ENCODE measurements at regions not wholly inside any gene's neighbourhood (a gene's known extent, or its start where the extent isn't known, plus 50 kb on each side); places are given as distances from the start of the nearest gene placed in this dataset.

DNA sequence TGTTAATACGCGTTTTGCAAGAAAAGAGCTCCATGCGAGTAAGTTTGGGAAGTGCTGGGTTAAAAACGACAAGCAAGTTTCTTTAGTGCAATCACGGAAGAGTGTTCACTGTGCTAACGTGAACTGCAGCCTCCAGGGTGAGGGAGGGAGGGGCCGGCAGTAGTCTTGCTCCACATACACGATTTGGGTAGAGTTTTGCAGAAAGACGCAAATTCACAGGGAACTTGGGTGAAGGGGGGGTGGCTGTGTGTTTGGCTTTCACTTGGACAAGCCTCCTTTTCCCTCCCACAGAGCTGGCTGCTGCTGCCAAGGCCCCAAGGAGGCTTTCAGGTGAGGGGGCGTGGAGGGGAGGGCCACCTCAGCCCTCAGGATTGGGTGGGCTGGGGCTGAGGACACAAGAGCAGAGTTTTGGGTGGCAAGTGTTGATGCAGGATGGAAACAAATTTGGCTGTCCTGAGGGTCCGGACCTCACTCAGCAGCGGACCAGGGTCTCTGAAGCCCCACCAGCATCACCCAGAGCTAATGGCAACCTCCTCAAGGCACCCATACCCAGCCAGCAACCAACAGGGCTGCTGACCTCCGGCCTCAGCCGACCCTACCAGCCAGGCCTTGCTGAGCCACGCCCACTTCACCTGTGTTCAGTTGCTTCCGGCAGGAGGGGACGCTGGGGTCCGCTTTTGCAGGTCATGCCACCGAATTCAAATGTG is 204.5 kb downstream of the ERMARD start:
- Mint-ChIP-seq H3K27ac (no peak overlapping the region), H3K27me3 (peaks cover 2% of the 10 kb centered on the region), H3K9me3 (no peaks in the 10 kb centered on the region), H3K36me3 (ENCODE audit: low read depth) (no peaks in the 10 kb centered on the region), H3K4me1 (ENCODE audit: low read depth) (peaks cover 21% of the 10 kb centered on the region), H3K4me3 (no peak overlapping the region)

DNA sequence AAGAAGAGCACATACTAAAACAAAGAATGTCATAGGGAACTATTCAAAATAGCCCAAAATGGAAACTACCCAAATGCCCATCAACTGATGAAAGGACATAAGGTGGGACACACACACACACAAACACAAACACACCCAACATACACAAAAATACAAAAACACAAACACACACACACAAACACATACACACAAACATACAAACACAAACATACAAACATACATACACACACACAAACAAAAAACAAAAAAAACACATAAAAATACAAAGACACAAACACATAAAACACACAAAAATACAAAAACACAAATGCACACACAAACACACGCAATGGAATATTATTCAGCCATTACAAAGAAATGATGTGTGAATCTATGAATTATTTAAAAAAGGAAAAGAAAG is 203.6 kb downstream of the ERMARD start:
- H3K36me3 Mint-ChIP-seq (ENCODE audit: low read depth): no peaks in the 10 kb centered on the region
- no peak overlapping the region for H3K27ac Mint-ChIP-seq
- no peaks in the 10 kb centered on the region for H3K9me3 Mint-ChIP-seq
- peaks cover 21% of the 10 kb centered on the region for H3K4me1 Mint-ChIP-seq (ENCODE audit: low read depth)
- no peak overlapping the region for H3K4me3 Mint-ChIP-seq
- H3K27me3 Mint-ChIP-seq: peaks cover 2% of the 10 kb centered on the region

DNA sequence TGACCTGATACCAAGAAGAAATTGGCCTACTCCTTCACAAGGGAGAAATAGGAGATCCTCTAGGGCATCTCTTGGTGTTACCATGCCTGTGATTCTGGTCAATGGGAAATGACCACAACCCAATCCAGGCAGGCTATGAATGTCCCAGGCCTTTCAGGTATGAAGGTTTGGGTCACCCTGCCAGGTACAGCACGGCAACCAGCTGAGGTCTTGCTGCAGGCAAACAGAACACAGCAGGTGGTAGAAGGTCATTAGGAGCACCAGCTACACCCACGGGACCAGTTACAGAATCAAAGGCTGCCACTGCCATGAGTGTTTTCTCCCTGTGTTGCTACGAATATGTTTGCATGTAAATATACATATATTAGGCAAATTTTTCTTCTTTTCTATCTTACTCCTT is 202.3 kb downstream of the ERMARD start:
- Mint-ChIP-seq H3K9me3 (no peaks in the 10 kb centered on the region), H3K36me3 (ENCODE audit: low read depth) (no peaks in the 10 kb centered on the region), H3K27ac (no peak overlapping the region), H3K4me1 (ENCODE audit: low read depth) (peaks cover 9% of the 10 kb centered on the region), H3K4me3 (no peak overlapping the region), H3K27me3 (peaks cover 2% of the 10 kb centered on the region)

DNA sequence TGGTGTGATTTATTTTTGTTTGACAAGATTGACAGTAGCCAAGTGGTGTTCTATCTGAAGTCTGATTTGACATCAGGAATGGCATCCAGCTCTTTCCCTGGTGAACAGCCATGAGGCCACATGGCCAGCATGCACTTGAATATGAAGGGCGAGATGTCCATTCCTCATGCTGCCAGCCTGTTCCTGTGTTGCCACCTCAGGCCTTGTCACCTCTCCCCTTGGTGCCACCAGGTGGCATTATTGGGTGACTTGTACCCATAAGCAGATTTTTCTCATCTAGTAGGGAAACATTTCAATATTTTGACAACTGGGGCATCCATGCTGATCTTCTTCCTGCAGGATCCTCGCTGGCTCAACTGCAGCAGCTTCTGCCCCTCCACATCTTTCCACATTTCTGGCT is 199.1 kb downstream of the ERMARD start:
- Mint-ChIP-seq H3K27me3 (no peaks in the 10 kb centered on the region), H3K4me3 (no peak overlapping the region), H3K9me3 (no peaks in the 10 kb centered on the region), H3K27ac (no peak overlapping the region), H3K4me1 (ENCODE audit: low read depth) (peaks cover 6% of the 10 kb centered on the region), H3K36me3 (ENCODE audit: low read depth) (no peaks in the 10 kb centered on the region)

DNA sequence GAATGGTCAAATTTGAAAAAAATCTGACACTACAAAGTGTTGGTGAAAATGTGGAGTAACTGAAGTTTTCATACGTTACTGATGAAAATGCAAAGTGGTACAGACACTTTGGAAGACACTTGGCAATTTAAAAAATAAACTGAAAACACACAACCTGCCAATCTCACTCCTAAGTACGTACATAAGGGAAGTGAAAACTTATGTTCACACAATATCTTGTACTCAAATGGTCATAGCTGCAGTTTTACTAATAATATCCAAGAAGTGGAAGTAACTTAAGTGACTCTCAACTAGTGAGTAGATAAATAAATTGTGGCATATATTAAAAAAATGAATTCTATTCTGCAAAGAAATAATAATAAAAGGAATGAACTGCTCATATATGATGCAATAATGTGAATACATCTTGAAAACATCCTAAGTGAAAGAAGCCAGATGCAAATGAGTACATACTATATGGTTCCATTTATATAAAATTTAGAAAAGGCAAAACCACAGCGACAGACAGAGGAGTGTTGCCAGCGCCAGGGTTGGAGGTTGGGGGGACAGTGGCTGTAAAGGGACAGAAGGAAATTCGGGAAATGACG is 198.2 kb downstream of the ERMARD start:
- H3K9me3 Mint-ChIP-seq: no peaks in the 10 kb centered on the region
- no peaks in the 10 kb centered on the region for H3K36me3 Mint-ChIP-seq (ENCODE audit: low read depth)
- no peak overlapping the region for H3K27ac Mint-ChIP-seq
- no peaks in the 10 kb centered on the region for H3K27me3 Mint-ChIP-seq
- no peak overlapping the region for H3K4me3 Mint-ChIP-seq
- peaks cover 6% of the 10 kb centered on the region for H3K4me1 Mint-ChIP-seq (ENCODE audit: low read depth)

DNA sequence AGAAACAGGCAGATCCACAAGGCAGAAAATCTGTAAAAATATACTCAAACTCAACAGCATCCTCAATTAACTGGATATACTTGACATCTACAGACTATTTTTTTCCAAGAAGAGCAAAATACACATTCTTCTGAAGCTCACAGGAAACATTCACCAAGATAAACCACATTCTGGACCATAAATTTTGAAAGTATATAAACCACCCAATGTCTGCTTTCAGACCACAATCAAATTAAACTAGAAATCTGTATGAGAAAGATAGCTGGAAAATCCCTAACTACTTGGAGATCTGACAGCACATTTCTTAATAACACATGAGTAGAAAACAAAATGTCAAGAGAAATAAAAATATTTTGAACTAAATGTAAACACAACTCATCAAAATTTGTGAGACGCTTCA is 195.5 kb downstream of the ERMARD start:
- Mint-ChIP-seq H3K4me1 (ENCODE audit: low read depth) (peaks cover 6% of the 10 kb centered on the region), H3K27me3 (no peaks in the 10 kb centered on the region), H3K9me3 (peaks cover 7% of the 10 kb centered on the region), H3K27ac (no peak overlapping the region), H3K36me3 (ENCODE audit: low read depth) (no peaks in the 10 kb centered on the region), H3K4me3 (no peak overlapping the region)

DNA sequence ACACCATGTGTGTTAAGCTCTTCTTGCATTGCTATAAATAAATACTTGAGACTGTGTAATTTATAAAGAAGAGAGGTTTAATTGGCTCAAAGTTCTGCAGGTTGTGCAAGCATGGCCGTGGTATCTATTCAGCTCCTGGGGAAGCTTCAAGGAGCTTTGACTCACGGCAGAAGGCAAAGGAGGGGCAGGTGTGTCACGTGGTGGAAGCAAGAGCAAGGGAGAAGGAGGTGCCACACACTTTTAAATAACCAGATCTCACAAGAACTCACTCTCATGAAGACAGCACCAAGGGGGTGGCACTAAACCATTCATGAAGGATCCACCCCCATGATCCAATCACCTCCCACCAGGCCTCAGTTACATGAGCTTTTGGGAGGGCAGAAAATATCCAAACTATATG is 193.7 kb downstream of the ERMARD start:
- Mint-ChIP-seq H3K36me3 (ENCODE audit: low read depth) (no peaks in the 10 kb centered on the region), H3K27me3 (no peaks in the 10 kb centered on the region), H3K9me3 (peaks cover 7% of the 10 kb centered on the region), H3K4me3 (no peak overlapping the region), H3K4me1 (ENCODE audit: low read depth) (peaks cover 6% of the 10 kb centered on the region), H3K27ac (no peak overlapping the region)

DNA sequence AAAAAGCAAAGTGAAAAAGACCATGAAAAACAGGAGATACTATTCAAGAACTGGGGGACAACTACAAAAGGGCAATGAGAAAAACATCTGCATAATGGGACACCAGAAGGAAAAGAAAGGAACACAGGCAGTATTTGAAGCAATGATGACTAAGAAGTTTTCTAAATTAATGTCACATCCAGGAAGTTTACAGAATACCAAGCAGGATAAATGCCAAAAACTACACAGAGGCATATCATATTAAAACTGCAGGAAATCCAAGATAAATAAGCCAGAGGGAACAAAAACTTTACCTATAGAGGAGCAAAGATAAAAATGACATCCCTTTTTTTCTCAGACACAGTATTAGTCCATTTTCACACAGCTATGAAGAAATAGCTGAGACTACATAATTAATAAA is 193.0 kb downstream of the ERMARD start:
- Mint-ChIP-seq H3K4me1 (ENCODE audit: low read depth) (peaks cover 6% of the 10 kb centered on the region), H3K4me3 (no peak overlapping the region), H3K36me3 (ENCODE audit: low read depth) (no peaks in the 10 kb centered on the region), H3K9me3 (peaks cover 7% of the 10 kb centered on the region), H3K27me3 (no peaks in the 10 kb centered on the region), H3K27ac (no peak overlapping the region)

DNA sequence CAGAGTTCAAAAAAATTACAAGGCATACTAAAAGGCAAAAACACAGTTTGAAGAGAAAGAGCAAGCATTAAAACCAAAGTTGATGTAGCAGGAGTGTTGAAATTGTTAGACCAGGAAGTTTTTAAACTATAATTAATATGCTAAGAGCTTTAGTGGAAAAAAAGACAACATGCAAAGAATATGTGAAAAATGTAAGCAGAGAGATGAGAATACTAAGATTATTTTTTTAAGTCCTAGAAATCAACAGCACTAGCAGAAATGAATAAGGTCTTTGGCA is 192.6 kb downstream of the ERMARD start:
- H3K4me1 Mint-ChIP-seq (ENCODE audit: low read depth): peaks cover 6% of the 10 kb centered on the region
- peaks cover 7% of the 10 kb centered on the region for H3K9me3 Mint-ChIP-seq
- no peak overlapping the region for H3K4me3 Mint-ChIP-seq
- no peaks in the 10 kb centered on the region for H3K27me3 Mint-ChIP-seq
- H3K36me3 Mint-ChIP-seq (ENCODE audit: low read depth): no peaks in the 10 kb centered on the region
- H3K27ac Mint-ChIP-seq: no peak overlapping the region

DNA sequence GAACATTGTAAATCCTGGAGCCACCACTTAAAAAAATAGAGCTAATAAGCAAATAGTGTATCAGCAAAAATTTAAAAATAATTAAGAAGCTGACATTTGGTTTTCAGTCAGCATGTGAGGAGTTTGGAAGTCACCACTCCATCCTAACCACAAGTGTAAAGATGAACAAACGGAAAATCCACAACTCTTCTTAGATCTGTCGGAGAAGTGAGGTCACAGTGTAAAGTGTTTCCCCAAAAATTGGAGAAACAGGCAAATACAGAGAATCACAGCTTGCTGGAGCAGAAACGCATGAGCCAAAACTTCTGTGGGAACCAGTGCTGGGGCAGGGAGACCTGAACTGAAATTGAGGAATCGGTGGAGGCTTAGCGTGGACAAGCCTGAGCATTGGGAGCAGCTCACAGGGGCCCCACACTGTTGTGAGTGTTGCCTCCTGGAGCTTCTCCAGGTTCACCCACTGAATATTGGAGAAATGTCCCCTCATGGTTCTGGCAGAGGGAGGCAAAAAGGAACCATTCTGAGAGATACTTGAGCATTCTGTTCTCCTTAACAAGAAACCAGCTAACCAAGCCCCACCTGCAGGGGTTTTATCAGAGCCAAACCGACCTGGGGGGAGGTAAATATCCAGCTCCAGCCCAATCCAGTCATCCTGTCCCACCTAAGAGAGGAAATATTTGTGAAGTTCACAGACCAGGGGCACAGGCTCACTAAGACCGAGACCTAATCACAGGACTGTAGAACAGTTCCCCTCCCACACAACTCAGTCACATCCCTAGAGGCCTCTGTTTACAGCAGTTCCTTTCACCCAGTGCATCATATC is 192.0 kb downstream of the ERMARD start:
- no peak overlapping the region for H3K27ac Mint-ChIP-seq
- H3K36me3 Mint-ChIP-seq (ENCODE audit: low read depth): no peaks in the 10 kb centered on the region
- H3K4me3 Mint-ChIP-seq: no peak overlapping the region
- peaks cover 6% of the 10 kb centered on the region for H3K4me1 Mint-ChIP-seq (ENCODE audit: low read depth)
- peaks cover 7% of the 10 kb centered on the region for H3K9me3 Mint-ChIP-seq
- no peaks in the 10 kb centered on the region for H3K27me3 Mint-ChIP-seq

DNA sequence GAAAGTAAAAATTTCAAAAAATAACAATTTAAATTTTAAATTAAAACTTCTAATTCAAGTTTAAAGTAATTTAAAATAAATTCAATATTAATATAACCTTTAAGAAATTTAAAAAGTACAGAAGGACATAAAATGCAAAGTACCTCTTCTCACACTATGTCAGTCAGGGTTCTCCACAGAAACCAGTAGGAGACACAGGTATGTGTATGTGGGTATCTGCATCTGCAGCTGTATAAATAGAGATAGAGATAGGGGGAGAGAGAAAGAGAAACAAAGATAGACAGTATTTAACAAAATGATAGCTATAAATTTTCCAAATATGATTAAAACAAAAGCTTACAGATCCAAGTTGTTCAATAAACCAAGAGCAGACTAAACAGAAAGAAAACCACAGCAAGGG is 190.8 kb downstream of the ERMARD start:
- Mint-ChIP-seq H3K27me3 (no peaks in the 10 kb centered on the region), H3K4me3 (no peak overlapping the region), H3K9me3 (peaks cover 7% of the 10 kb centered on the region), H3K36me3 (ENCODE audit: low read depth) (no peaks in the 10 kb centered on the region), H3K4me1 (ENCODE audit: low read depth) (peaks cover 6% of the 10 kb centered on the region), H3K27ac (no peak overlapping the region)

DNA sequence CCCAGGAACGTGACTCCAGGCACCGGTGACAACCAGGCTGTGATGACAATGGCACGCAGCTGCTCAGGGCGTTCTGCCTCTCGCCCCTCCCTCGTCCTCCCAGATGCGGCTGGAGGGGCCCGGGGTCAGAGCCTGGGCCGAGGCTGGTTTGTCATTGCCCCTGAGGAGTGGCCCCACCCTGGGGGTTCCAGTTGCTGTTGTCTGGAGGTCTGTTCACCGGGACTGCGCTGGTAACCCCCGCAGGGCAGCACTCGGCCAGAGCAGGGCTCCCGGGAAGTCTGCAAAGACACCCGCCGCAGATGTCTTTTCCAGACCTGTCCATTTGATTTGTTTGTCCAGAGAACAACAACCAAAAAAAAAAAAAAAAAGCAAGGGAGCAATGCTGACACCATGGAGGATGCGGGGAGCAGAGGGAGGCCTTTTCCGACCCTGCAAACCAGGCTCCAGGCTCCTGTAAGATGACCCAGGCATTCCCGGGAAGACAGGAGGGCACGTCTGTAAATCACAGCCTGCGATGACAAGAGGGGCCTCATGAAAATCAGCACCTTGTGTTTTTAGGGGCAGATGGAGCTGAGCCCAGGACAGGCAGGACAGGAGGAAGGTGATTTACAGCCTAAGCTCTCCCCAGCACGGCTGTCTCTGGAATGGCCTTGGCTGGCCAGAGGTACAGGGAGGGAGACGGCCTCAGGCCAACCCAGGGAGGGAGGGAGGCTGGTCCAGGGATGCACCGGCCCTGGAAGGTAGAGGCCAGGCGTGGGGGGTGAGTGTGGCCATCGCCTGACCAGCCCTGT is 189.3 kb downstream of the ERMARD start:
- no peaks in the 10 kb centered on the region for H3K27me3 Mint-ChIP-seq
- H3K4me1 Mint-ChIP-seq (ENCODE audit: low read depth): no peaks in the 10 kb centered on the region
- no peak overlapping the region for H3K27ac Mint-ChIP-seq
- H3K4me3 Mint-ChIP-seq: no peak overlapping the region
- H3K36me3 Mint-ChIP-seq (ENCODE audit: low read depth): no peaks in the 10 kb centered on the region
- peaks cover 7% of the 10 kb centered on the region for H3K9me3 Mint-ChIP-seq

DNA sequence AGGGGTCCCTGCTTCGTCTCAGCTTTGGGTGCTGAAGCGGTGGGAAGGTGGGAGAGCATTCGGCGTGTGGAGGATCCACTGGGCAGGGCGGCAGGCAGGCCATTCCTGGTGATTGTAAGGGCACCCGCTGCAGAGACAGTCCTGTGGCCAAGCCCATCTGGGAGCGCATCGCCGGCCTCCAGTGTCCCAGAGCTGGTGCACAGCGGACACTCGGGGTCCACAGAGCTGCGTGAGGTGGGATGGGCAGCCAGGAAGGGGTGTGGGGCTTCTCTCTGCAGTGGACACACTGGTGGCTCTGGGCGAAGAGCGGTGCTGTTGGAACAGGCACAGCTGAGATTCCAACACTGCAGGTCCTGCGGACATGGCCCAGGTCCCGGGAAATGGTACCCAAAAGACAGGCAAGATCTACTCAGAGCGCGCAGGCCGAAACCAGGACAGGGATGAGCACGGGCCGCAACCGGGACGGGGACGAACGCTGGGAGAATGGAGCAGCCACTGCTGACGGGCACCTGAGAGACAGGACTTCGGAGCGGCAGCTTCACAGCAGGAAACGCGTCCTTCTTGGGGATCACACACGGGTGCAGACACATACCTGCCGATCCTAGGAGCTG is 188.2 kb downstream of the ERMARD start:
- Mint-ChIP-seq H3K9me3 (peaks cover 7% of the 10 kb centered on the region), H3K4me3 (no peak overlapping the region), H3K4me1 (ENCODE audit: low read depth) (no peaks in the 10 kb centered on the region), H3K36me3 (ENCODE audit: low read depth) (no peaks in the 10 kb centered on the region), H3K27ac (no peak overlapping the region), H3K27me3 (no peaks in the 10 kb centered on the region)

DNA sequence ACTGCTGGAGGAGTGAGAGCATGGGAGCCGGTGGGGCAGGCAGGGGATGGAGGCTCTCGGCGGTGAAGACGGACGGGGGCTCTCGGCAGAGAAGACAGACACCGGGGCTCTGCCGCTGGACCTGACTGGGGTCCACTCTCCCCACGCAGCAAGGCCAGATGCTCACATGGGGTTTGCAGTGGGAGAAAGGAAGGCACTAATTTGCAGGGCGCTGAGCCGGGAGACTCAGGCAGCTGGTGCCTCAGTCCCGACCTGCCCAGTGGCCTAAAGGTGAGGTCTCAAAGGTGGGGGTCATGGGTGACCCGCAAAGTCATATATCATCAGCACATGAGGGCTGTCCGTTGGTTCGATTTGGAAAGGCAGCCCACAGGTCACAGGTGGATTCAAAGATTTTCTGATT is 187.3 kb downstream of the ERMARD start:
- Mint-ChIP-seq H3K27ac (no peak overlapping the region), H3K9me3 (peaks cover under 1% of the 10 kb centered on the region), H3K4me1 (ENCODE audit: low read depth) (no peaks in the 10 kb centered on the region), H3K27me3 (no peaks in the 10 kb centered on the region), H3K36me3 (ENCODE audit: low read depth) (no peaks in the 10 kb centered on the region), H3K4me3 (no peak overlapping the region)

DNA sequence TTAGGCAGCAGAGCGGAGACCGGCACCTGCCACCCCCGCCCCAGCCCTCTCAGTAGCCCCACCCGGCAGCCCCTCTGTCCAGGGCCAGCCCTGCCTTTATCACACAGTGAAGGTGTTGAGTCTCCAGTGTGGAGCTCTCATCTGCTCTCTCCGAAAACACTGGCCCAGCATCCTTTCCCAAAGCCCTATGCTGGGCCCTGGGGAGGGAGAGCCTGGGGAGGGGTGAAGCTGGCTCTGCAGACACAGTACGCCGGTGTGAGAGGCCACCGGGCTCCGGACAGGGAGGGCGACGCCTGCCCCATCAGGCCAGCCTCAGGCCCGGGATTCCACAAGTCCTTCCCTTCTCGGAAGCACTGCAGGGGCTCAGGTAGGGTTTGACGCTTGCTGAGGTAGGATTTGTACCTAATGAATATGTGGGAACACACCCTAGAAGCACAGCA is 186.9 kb downstream of the ERMARD start:
- no peak overlapping the region for H3K4me3 Mint-ChIP-seq
- H3K9me3 Mint-ChIP-seq: no peaks in the 10 kb centered on the region

More for the DNA sequence above, 186.9 kb downstream of the ERMARD start:
- no peaks in the 10 kb centered on the region for H3K36me3 Mint-ChIP-seq (ENCODE audit: low read depth)
- no peak overlapping the region for H3K27ac Mint-ChIP-seq
- no peaks in the 10 kb centered on the region for H3K27me3 Mint-ChIP-seq
- H3K4me1 Mint-ChIP-seq (ENCODE audit: low read depth): no peaks in the 10 kb centered on the region
